ENCODE measurements at regions not wholly inside any gene's neighbourhood (a gene's known extent, or its start where the extent isn't known, plus 50 kb on each side); places are given as distances from the start of the nearest gene placed in this dataset.

DNA sequence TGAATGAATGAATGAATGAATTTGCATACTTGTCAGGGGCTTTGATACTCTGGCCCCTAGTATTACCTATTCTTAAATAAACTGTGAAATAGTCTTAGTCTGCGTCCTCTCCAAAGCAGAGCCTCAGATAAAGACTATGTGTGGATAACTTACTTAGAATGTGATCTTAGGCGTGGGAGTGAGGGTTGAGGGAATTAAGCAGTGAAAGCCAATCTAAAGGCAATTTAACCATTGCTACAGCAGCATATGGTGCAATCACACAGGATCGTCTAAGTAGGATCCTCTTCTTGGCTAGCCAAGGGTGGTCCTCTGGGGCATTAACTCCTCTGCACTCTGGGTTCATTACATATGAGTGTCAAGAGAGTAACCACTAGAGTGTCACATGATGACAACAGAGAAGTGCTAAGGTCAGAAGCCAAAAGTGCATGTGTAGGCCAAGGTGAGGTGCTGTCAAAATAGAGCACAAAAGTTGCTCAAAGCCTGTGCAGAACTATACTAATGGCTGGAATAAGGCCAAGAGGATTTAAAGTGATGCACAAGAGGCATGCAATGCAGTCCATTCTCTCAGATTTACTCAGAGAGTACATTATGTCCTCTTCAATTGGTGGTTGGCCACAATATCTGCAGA is 274.4 kb upstream of the SEMA6A start:
- H3K4me3 ChIP-seq (replicated peaks; ENCODE audit: low read depth, low read length): no peak overlapping the region
- DNase-seq (ENCODE audit: low read depth): no peak
- TF ChIP-seq, protein P1, sequence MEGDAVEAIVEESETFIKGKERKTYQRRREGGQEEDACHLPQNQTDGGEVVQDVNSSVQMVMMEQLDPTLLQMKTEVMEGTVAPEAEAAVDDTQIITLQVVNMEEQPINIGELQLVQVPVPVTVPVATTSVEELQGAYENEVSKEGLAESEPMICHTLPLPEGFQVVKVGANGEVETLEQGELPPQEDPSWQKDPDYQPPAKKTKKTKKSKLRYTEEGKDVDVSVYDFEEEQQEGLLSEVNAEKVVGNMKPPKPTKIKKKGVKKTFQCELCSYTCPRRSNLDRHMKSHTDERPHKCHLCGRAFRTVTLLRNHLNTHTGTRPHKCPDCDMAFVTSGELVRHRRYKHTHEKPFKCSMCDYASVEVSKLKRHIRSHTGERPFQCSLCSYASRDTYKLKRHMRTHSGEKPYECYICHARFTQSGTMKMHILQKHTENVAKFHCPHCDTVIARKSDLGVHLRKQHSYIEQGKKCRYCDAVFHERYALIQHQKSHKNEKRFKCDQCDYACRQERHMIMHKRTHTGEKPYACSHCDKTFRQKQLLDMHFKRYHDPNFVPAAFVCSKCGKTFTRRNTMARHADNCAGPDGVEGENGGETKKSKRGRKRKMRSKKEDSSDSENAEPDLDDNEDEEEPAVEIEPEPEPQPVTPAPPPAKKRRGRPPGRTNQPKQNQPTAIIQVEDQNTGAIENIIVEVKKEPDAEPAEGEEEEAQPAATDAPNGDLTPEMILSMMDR (IDR thresholded peaks at IDR 0.05; ENCODE audit: low read length, missing control alignments): no peak

DNA sequence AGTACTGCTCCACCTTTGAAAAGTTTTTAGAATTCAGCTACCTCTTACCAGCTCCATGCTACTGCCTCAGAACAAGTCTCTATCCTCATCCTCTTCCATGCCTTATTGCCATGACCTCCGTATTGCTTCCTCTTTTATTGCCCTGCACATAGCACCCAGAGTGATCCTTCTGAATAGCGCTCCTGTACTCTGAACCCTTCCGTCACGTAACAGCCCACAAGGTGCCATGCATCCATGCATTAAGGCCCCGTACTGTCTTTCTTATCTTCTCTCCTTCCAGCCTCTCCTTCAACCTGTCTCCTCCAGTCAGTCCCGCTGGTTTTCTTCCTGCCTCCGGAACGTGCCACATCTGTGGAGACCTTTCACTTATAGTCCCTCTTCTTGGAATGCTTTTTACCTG is 273.3 kb upstream of the SEMA6A start:
- DNase-seq (ENCODE audit: low read depth): no peak
- H3K4me3 ChIP-seq (replicated peaks; ENCODE audit: low read depth, low read length): no peak overlapping the region
- TF ChIP-seq, protein P1 (IDR thresholded peaks at IDR 0.05; ENCODE audit: low read length, missing control alignments): no peak

DNA sequence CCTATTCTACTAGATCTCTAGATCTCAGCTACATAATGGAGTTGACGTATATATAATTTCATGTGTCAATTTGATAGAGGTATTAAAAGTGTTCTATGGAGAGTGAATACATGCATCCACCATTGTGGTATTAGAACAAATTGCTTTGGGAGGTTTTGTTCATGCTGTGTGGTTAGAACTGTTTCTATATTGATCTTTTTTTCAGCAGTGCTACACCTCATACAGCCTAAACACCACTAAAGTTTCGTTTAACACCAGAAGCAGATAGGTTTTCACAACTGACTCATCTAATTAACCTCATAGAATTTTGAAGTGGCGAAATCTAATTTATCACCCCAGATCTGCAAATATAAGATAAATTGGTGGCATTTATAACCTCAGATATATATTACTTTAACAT is 269.4 kb upstream of the SEMA6A start:
- TF ChIP-seq, protein P1 (IDR thresholded peaks at IDR 0.05; ENCODE audit: low read length, missing control alignments): no peak
- H3K4me3 ChIP-seq (replicated peaks; ENCODE audit: low read depth, low read length): no peak overlapping the region

DNA sequence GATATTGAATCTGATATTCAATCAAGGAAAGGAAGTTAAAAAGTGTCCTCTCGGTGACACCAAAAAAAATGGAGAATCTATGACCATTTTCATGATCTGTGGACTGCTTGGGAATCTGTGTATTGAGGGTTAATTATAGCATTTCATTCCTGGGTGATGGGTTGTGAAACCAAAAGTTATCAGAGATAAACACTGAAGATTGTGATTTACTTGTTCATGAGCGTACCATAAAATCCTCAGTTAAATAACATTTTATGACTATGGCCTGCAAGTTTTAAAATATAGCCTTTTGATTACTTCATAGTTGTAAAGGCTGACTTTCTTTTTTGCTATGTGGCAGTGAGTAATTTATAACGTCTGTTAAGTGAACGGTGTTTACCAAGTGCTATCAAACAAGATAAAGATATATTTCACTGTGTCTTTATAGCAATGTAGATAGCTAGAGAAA is 267.9 kb upstream of the SEMA6A start:
- TF ChIP-seq, protein P1 (IDR thresholded peaks at IDR 0.05; ENCODE audit: low read length, missing control alignments): no peak
- no peak for DNase-seq (ENCODE audit: low read depth)
- no peak overlapping the region for H3K4me3 ChIP-seq (replicated peaks; ENCODE audit: low read depth, low read length)

More for the DNA sequence above, 269.4 kb upstream of the SEMA6A start:
- no peak for DNase-seq (ENCODE audit: low read depth)

DNA sequence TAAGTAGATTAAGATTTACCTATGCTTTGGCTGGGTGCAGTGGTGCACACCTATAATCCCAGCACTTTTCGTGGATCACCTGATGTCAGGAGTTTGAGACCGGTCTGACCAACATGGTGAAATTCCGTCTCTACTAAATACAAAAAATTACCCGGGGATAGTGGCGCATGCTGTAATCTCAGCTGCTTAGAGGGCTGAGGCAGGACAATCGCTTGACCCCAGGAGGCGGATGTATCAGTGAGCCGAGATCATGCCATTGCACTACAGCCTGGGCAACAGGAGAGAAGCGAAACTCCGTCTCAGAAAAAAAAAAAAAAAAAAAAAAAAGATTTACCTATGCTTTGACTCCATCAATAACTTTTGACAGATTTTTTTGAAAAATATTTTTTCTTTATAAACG is 267.1 kb upstream of the SEMA6A start:
- no peak overlapping the region for H3K4me3 ChIP-seq (replicated peaks; ENCODE audit: low read depth, low read length)
- no peak for DNase-seq (ENCODE audit: low read depth)
- TF ChIP-seq, protein P1 (IDR thresholded peaks at IDR 0.05; ENCODE audit: low read length, missing control alignments): no peak

DNA sequence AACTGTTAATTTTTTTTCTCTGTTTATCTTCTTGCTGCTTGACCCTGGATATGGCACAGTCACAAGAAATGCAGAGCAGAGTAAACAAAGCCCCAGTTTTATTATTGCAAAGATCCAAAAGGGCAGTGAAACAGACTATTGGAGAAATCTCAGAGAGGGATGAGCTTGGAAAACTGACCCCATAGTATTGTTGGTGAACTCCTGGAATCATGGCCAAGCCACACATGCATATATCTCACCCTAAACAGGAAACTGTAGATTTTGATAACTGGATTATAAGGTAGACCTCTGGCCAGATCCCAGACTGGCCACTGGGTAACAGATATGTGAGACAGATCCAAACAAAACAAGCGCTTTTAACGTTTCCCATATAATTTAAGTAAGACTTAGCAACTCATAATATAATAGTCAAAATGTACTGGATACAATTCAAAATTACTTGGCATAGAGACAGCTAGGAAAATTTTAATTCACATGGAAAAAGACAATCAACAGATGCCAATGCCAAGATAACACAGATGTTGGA is 263.5 kb upstream of the SEMA6A start:
- TF ChIP-seq, protein P1 (IDR thresholded peaks at IDR 0.05; ENCODE audit: low read length, missing control alignments): no peak
- H3K4me3 ChIP-seq (replicated peaks; ENCODE audit: low read depth, low read length): no peak overlapping the region
- DNase-seq (ENCODE audit: low read depth): no peak
